Fibroblast of lung (primary cell): ENCODE measurements at regions not wholly inside any gene's neighbourhood (a gene's known extent, or its start where the extent isn't known, plus 50 kb on each side); places are given as distances from the start of the nearest gene placed in this dataset.

Source experiments
- CTCF ChIP-seq, 2 donors: IDR thresholded peaks in 1 of 2; conservative IDR thresholded peaks in 1 of 2; 1 replicate in 1 of 2; 2 replicates in 1 of 2; pipeline ENCODE4 v1.5.1; 2011 to 2012; ENCODE audit warnings: low read length in 2 of 2, control low read depth in 1 of 2, inconsistent platforms in 1 of 2, low read depth in 1 of 2, mild to moderate bottlenecking in 1 of 2
- EZH2 ChIP-seq: IDR thresholded peaks from 2 replicates; pipeline ENCODE4 v1.5.1; 2012; ENCODE audit warnings: low read length, control low read depth, mild to moderate bottlenecking; ENCODE audit errors: missing control alignments

- TF ChIP-seq CTCF (conservative IDR thresholded peaks at IDR 0.05 in 1 of 2, IDR thresholded peaks at IDR 0.05 in 1 of 2; ENCODE audit: low read depth in 1 of 2, low read length in 2 of 2) (peak in 1 of 2 donors; percentile 25), EZH2 (no peak)
These were observed 119.6 kb upstream of the IGLL5 start for GRCh38 chr22:22767876-22768602.
